ENCODE measurements at regions not wholly inside any gene's neighbourhood (a gene's known extent, or its start where the extent isn't known, plus 50 kb on each side); places are given as distances from the start of the nearest gene placed in this dataset.
A peak's percentile ranks its signal among the peaks of the same experiment; 100 is the strongest.
"Not testable (repeated sequence)": the region's sequence is repeated elsewhere in the genome, so short reads cannot be mapped to it uniquely, and the experiment has no call there.

- DNase-seq (peak; percentile 76), ATAC-seq (peak; percentile 77 to 87)
- Histone ChIP-seq H3K27me3 (ENCODE audit: low read depth) (no peaks in the 10 kb centered on the region), H3K4me3 (no peak overlapping the region), H3K27ac (no peak overlapping the region), H3K36me3 (no peaks in the 10 kb centered on the region), H3K9me3 (no peaks in the 10 kb centered on the region), H3K4me1 (no peaks in the 10 kb centered on the region)
- intact Hi-C loops (cut with DNase I), result no loop called here
- TF ChIP-seq CTCF (IDR thresholded peaks at IDR 0.05), result peak; percentile 81
These were observed 79.0 kb upstream of the NFASC start for GRCh38 chr1:204791453-204792353.

GRCh38 chr1:204792354-204792692 lies 78.3 kb upstream of the NFASC start:
- no peaks in the 10 kb centered on the region for H3K9me3 ChIP-seq

GRCh38 chr1:204793259-204793914 lies 77.3 kb upstream of the NFASC start:
- H3K27me3 ChIP-seq (ENCODE audit: low read depth), result no peaks in the 10 kb centered on the region
- no peak overlapping the region for H3K4me3 ChIP-seq
- ATAC-seq (no peak), DNase-seq (no peak)
- no peaks in the 10 kb centered on the region for H3K4me1 ChIP-seq
- TF ChIP-seq CTCF (IDR thresholded peaks at IDR 0.05), result no peak
- H3K9me3 ChIP-seq, result no peaks in the 10 kb centered on the region
- no peaks in the 10 kb centered on the region for H3K36me3 ChIP-seq
- intact Hi-C loops (cut with DNase I), result no loop called here
- no peak overlapping the region for H3K27ac ChIP-seq

More at GRCh38 chr1:204792354-204792692, 78.3 kb upstream of the NFASC start:
- ATAC-seq (no peak), DNase-seq (no peak)
- no peaks in the 10 kb centered on the region for H3K4me1 ChIP-seq
- no peak overlapping the region for H3K27ac ChIP-seq
- H3K27me3 ChIP-seq (ENCODE audit: low read depth), result no peaks in the 10 kb centered on the region
- H3K36me3 ChIP-seq, result no peaks in the 10 kb centered on the region
- intact Hi-C loops (cut with DNase I), result no loop called here
- no peak overlapping the region for H3K4me3 ChIP-seq
- no peak for TF ChIP-seq CTCF (IDR thresholded peaks at IDR 0.05)

GRCh38 chr1:204796886-204797285 lies 73.8 kb upstream of the NFASC start:
- H3K9me3 ChIP-seq; DNase-seq; H3K27me3 ChIP-seq (ENCODE audit: low read depth); ATAC-seq; H3K4me3 ChIP-seq; intact Hi-C loops (cut with DNase I); H3K27ac ChIP-seq; H3K36me3 ChIP-seq; H3K4me1 ChIP-seq: not testable (repeated sequence)

- H3K27me3 ChIP-seq (ENCODE audit: low read depth), result no peaks in the 10 kb centered on the region
- no peak for DNase-seq
- intact Hi-C loops (cut with DNase I), result no loop called here
- H3K4me1 ChIP-seq, result no peaks in the 10 kb centered on the region
- no peaks in the 10 kb centered on the region for H3K36me3 ChIP-seq
- H3K9me3 ChIP-seq, result no peaks in the 10 kb centered on the region
- H3K27ac ChIP-seq, result no peak overlapping the region
- no peak overlapping the region for H3K4me3 ChIP-seq
- TF ChIP-seq CTCF (IDR thresholded peaks at IDR 0.05), result no peak
- no peak for ATAC-seq
These were observed 73.3 kb upstream of the NFASC start for GRCh38 chr1:204797401-204797800.

GRCh38 chr1:204799630-204800029 lies 71.0 kb upstream of the NFASC start:
- Histone ChIP-seq H3K27me3 (ENCODE audit: low read depth) (no peaks in the 10 kb centered on the region), H3K4me1 (no peaks in the 10 kb centered on the region), H3K27ac (no peak overlapping the region), H3K4me3 (no peak overlapping the region), H3K36me3 (no peaks in the 10 kb centered on the region), H3K9me3 (no peaks in the 10 kb centered on the region)
- TF ChIP-seq CTCF (IDR thresholded peaks at IDR 0.05), result no peak
- intact Hi-C loops (cut with DNase I), result no loop called here
- no peak for ATAC-seq
- DNase-seq, result no peak
